A673 (cell line): ENCODE measurements at regions not wholly inside any gene's neighbourhood (a gene's known extent, or its start where the extent isn't known, plus 50 kb on each side); places are given as distances from the start of the nearest gene placed in this dataset.

Source experiments
- BruUV-seq: library from RNA; stranded (reverse); fragments of 400-500 nt; replicated peaks from 2 replicates; lab custom pipeline; 2021; lab: Mats Ljungman, UMichigan
- CTCF ChIA-PET: fragments of 300-600 bp; sonication (Branson Sonifier 250); formaldehyde crosslinking; loops from one replicate; lab custom pipeline; 2022; ENCODE audit warnings: antibody characterized with exemption; lab: Charles Lee
- POLR2A ChIA-PET: fragments of 300-600 bp; sonication (Branson Sonifier 250); formaldehyde crosslinking; loops from one replicate; lab custom pipeline; 2022; ENCODE audit warnings: antibody characterized with exemption; ENCODE audit not compliant: low non-redundant PET; lab: Charles Lee
- DNase-seq: peaks from one replicate; pipeline ENCODE4 v3.0.0-alpha.2; 2015; ENCODE audit warnings: low spot score
- H3K27ac ChIP-seq: fragments of 200-600 bp; sonication (generic); 2 replicates; pipeline ENCODE4 v1.5.1; 2016; ENCODE audit warnings: mixed run types, low read depth, mild to moderate bottlenecking, mixed read lengths, antibody characterized with exemption, low read length; ENCODE audit not compliant: poor library complexity, severe bottlenecking
- H3K27me3 ChIP-seq: fragments of 200-600 bp; sonication (generic); replicated peaks from 2 replicates; pipeline ENCODE4 v1.6.1; 2017; ENCODE audit warnings: mixed run types, low read depth, mild to moderate bottlenecking, mixed read lengths, antibody characterized with exemption, low read length; ENCODE audit not compliant: insufficient read depth, poor library complexity
- H3K36me3 ChIP-seq: fragments of 200-600 bp; sonication (generic); 2 replicates; pipeline ENCODE4 v1.6.1; 2016; ENCODE audit warnings: mixed run types, mild to moderate bottlenecking, mixed read lengths, antibody characterized with exemption, low read length; ENCODE audit not compliant: insufficient read depth, poor library complexity, severe bottlenecking
- H3K4me1 ChIP-seq: fragments of 200-600 bp; sonication (generic); 2 replicates; pipeline ENCODE4 v1.6.1; 2017; ENCODE audit warnings: mixed run types, mild to moderate bottlenecking, mixed read lengths, antibody characterized with exemption, low read length; ENCODE audit not compliant: insufficient read depth, poor library complexity, severe bottlenecking
- H3K4me3 ChIP-seq: fragments of 200-600 bp; sonication (generic); 2 replicates; pipeline ENCODE4 v1.5.1; 2016; ENCODE audit warnings: low read depth, mixed run types, mild to moderate bottlenecking, mixed read lengths, low read length; ENCODE audit not compliant: poor library complexity, severe bottlenecking
- H3K9me3 ChIP-seq: fragments of 200-600 bp; sonication (generic); 2 replicates; pipeline ENCODE4 v1.6.1; 2016; ENCODE audit warnings: mixed run types, low read depth, mild to moderate bottlenecking, mixed read lengths, antibody characterized with exemption, low read length; ENCODE audit not compliant: poor library complexity, severe bottlenecking
- EZH2 ChIP-seq: fragments of 200-600 bp; sonication (generic); IDR thresholded peaks from 2 replicates; pipeline ENCODE4 v1.6.1; 2017; ENCODE audit warnings: borderline replicate concordance, low read depth, mild to moderate bottlenecking, mixed read lengths, antibody characterized with exemption, low read length; ENCODE audit not compliant: poor library complexity, severe bottlenecking
- intact Hi-C: fragments of 100-400 bp; cut with micrococcal nuclease; formaldehyde crosslinking; loops from one replicate; pipeline ENCODE4 v1.10.0; 2022; ENCODE audit not compliant: unreplicated experiment
- TF ChIP-seq, protein P1 (sequence below): fragments of 300-800, 200-600 bp; sonication (generic); conservative IDR thresholded peaks from 2 replicates; pipeline ENCODE4 v1.5.1; 2017; ENCODE audit warnings: low read depth, mild to moderate bottlenecking, antibody characterized with exemption, low read length, moderate library complexity, mixed read lengths

- H3K4me3 ChIP-seq, result no peak overlapping the region
- H3K27me3 ChIP-seq, result no peaks in the 10 kb centered on the region
- no peaks in the 10 kb centered on the region for H3K9me3 ChIP-seq
- no peak overlapping the region for H3K27ac ChIP-seq
- ChIA-PET CTCF (no interaction called here), POLR2A (no interaction called here)
- no peaks in the 10 kb centered on the region for H3K4me1 ChIP-seq
- H3K36me3 ChIP-seq, result no peaks in the 10 kb centered on the region
- TF ChIP-seq, protein P1, sequence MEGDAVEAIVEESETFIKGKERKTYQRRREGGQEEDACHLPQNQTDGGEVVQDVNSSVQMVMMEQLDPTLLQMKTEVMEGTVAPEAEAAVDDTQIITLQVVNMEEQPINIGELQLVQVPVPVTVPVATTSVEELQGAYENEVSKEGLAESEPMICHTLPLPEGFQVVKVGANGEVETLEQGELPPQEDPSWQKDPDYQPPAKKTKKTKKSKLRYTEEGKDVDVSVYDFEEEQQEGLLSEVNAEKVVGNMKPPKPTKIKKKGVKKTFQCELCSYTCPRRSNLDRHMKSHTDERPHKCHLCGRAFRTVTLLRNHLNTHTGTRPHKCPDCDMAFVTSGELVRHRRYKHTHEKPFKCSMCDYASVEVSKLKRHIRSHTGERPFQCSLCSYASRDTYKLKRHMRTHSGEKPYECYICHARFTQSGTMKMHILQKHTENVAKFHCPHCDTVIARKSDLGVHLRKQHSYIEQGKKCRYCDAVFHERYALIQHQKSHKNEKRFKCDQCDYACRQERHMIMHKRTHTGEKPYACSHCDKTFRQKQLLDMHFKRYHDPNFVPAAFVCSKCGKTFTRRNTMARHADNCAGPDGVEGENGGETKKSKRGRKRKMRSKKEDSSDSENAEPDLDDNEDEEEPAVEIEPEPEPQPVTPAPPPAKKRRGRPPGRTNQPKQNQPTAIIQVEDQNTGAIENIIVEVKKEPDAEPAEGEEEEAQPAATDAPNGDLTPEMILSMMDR, result no peak
- no peak for TF ChIP-seq EZH2
- BruUV-seq, result no TSS peak
- intact Hi-C loops, result no loop called here
- DNase-seq, result no peak
Measured at GRCh38 chr2:155965415-155966063, 367.0 kb downstream of the NR4A2 start.

DNA sequence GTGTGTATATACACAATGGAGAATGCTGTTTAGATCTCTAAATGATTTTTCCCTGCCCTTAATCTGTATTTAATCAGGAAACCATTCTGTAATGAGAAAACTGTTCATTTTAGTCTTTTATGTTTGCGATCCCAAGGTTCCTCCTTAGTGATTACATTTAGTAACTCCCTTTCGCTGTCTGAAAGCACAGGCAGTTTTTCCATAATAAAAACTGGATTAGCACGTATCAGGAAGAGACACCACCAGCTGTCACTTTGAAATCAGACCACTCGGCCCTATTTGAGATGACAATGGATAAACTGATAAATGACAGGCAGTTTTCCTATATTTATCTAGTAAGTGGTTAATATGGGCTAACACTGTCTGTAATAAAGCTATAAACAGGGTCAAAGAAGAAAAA is 370.9 kb downstream of the NR4A2 start:
- H3K9me3 ChIP-seq, result no peaks in the 10 kb centered on the region
- no peaks in the 10 kb centered on the region for H3K36me3 ChIP-seq
- no peak for DNase-seq
- no peak for TF ChIP-seq EZH2
- TF ChIP-seq, protein P1, result no peak
- BruUV-seq, result no TSS peak
- H3K4me1 ChIP-seq, result no peaks in the 10 kb centered on the region
- H3K27me3 ChIP-seq, result no peaks in the 10 kb centered on the region
- CTCF ChIA-PET, result no interaction called here
- POLR2A ChIA-PET, result no interaction called here
- H3K27ac ChIP-seq, result no peak overlapping the region
- intact Hi-C loops, result no loop called here
- H3K4me3 ChIP-seq, result no peak overlapping the region

DNA sequence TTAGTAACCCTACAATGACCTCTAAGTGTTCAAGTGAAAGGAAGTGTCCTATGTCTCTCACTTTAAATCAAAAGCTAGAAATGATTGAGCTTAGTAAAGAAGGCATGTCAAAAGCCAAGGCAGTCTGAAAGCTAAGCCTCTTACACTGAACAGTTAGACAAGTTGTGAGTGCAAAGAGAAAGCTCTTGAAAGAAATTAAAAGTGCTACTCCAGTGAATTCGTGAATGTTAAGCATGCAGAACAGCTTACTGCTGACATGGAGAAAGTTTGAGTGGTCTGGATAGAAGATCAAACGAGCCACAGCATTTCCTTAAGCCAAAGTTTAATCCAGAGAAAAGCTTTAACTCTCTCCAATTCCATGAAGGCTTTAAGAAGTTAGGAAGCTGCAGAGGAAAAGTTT is 373.7 kb downstream of the NR4A2 start:
- H3K36me3 ChIP-seq, result no peaks in the 10 kb centered on the region
- ChIA-PET POLR2A (no interaction called here), CTCF (no interaction called here)
- H3K9me3 ChIP-seq, result no peaks in the 10 kb centered on the region
- H3K4me3 ChIP-seq, result no peak overlapping the region
- no peak for DNase-seq
- intact Hi-C loops, result no loop called here
- TF ChIP-seq, protein P1, result no peak
- no peak for TF ChIP-seq EZH2
- H3K4me1 ChIP-seq, result no peaks in the 10 kb centered on the region
- H3K27me3 ChIP-seq, result no peaks in the 10 kb centered on the region
- no TSS peak for BruUV-seq
- no peak overlapping the region for H3K27ac ChIP-seq
